ENCODE measurements at regions not wholly inside any gene's neighbourhood (a gene's known extent, or its start where the extent isn't known, plus 50 kb on each side); places are given as distances from the start of the nearest gene placed in this dataset.

DNA sequence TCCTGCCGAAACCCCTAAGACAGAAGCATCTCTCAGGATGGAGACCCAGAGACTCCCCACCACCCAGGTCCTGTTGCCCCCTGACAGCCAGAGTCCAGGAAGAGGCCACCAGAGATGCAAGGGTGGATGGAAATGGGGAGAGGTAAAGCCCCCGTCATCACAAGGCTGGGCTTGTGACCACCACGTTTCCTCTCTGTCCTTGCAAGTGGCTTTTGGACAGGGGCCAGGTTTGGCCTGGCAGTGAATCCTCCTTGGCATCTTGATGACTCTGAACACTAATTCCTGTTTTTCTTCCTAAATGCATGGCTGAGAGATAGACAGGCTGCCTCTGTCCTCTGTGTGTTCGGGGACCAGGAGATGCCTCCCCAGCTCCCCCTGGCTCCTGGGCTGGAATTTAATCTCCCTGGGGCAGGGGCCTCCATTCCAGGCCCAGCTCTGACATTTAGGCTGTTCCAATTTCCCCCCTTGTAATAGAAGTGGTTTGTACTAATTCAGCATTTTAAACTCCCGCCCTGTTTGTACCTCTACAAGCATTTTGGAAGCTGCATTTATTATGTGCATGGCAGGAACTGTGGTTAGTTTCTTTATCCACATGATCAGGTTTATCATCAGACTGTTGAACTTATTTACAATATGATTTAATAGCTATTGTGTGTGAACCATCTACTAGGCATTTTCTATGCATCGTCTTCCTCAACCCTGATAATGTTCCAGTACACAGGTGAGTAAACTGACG lies 116.1 kb upstream of the IRX6 start:
- Histone ChIP-seq H3K27me3 (no peaks in the 10 kb centered on the region), H3K36me3 (ENCODE audit: low read depth, missing control alignments) (no peaks in the 10 kb centered on the region), H3K4me3 (no peak overlapping the region), H3K4me1 (no peaks in the 10 kb centered on the region), H3K9me3 (no peaks in the 10 kb centered on the region), H3K27ac (no peak overlapping the region)
- peak; percentile 15 for DNase-seq
- TF ChIP-seq CTCF (IDR thresholded peaks at IDR 0.05) = no peak
- TF ChIP-seq POLR2A (IDR thresholded peaks at IDR 0.05) = no peak
- intact Hi-C loops (cut with DNase I; ENCODE audit: low total_unique reads) = no loop called here
- 62 to 64% methylated on average over 7 of the region's 7 CpGs for WGBS, 2 donors

DNA sequence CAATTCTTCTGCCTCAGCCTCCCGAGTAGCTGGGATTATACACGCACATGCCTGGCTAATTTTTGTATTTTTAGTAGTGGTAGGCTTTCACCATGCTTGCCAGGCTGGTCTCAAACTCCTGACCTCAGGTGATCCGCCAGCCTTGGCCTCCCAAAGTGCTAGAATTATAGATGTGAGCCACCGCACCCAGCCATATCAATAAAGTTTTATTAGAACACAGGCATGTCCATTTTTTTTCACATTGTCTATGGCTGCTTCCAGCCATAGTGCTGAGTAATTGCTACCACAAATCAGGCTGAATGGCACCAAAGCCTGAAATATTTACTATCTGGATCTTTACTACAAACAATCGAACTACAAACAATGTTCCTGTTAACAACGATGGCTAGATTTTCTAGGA lies 114.4 kb upstream of the IRX6 start:
- TF ChIP-seq POLR2A (IDR thresholded peaks at IDR 0.05) (no peak), CTCF (IDR thresholded peaks at IDR 0.05) (no peak)
- 76 to 82% methylated on average over 6 of the region's 6 CpGs for WGBS, 2 donors

GRCh38 chr16:55212791-55213190 lies 111.2 kb upstream of the IRX6 start:
- no peaks in the 10 kb centered on the region for H3K27me3 ChIP-seq
- WGBS, 2 donors = 74 to 90% methylated on average over 2 of the region's 2 CpGs
- H3K4me3 ChIP-seq = no peak overlapping the region
- no peak for TF ChIP-seq CTCF (IDR thresholded peaks at IDR 0.05)
- TF ChIP-seq POLR2A (IDR thresholded peaks at IDR 0.05) = no peak
- no peaks in the 10 kb centered on the region for H3K4me1 ChIP-seq
- no peak overlapping the region for H3K27ac ChIP-seq
- H3K9me3 ChIP-seq = no peaks in the 10 kb centered on the region
- no peaks in the 10 kb centered on the region for H3K36me3 ChIP-seq (ENCODE audit: low read depth, missing control alignments)
- no peak for DNase-seq
- intact Hi-C loops (cut with DNase I; ENCODE audit: low total_unique reads) = no loop called here

More for the DNA sequence above, 114.4 kb upstream of the IRX6 start:
- H3K4me1 ChIP-seq = no peaks in the 10 kb centered on the region
- no peaks in the 10 kb centered on the region for H3K36me3 ChIP-seq (ENCODE audit: low read depth, missing control alignments)
- H3K9me3 ChIP-seq = no peaks in the 10 kb centered on the region
- no peaks in the 10 kb centered on the region for H3K27me3 ChIP-seq
- intact Hi-C loops (cut with DNase I; ENCODE audit: low total_unique reads) = no loop called here
- no peak overlapping the region for H3K27ac ChIP-seq
- no peak for DNase-seq
- H3K4me3 ChIP-seq = no peak overlapping the region

DNA sequence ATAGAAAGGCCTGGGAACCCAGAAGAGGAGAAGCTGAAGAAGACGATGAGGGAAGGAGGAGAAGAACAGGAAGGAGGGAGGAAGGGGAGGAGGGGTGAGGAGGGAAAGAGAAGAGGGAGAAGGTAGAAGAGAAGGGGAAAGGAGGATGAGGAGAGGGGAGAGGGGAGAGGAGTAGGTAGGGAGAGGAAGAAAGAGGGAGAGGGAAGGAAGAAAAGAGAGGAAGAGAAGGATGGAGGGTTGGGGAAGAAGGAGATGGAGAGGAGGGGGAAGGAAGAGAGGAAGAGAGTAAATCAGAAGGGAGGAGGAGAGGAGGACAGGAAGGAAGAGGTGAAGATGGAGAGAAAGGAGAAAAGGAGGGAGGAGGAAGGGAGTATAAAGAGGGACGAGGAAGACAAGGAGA lies 109.6 kb upstream of the IRX6 start:
- no peak for TF ChIP-seq CTCF (IDR thresholded peaks at IDR 0.05)
- no peak for TF ChIP-seq POLR2A (IDR thresholded peaks at IDR 0.05)
- H3K27ac ChIP-seq = no peak overlapping the region
- H3K4me3 ChIP-seq = no peak overlapping the region
- DNase-seq = no peak
- H3K27me3 ChIP-seq = no peaks in the 10 kb centered on the region
- WGBS, 2 donors = 11 to 41% methylated on average over 2 of the region's 2 CpGs
- no peaks in the 10 kb centered on the region for H3K4me1 ChIP-seq
- H3K36me3 ChIP-seq (ENCODE audit: low read depth, missing control alignments) = no peaks in the 10 kb centered on the region
- H3K9me3 ChIP-seq = no peaks in the 10 kb centered on the region
- intact Hi-C loops (cut with DNase I; ENCODE audit: low total_unique reads) = no loop called here

- no peak overlapping the region for H3K4me3 ChIP-seq
- no peaks in the 10 kb centered on the region for H3K36me3 ChIP-seq (ENCODE audit: low read depth, missing control alignments)
- no peaks in the 10 kb centered on the region for H3K9me3 ChIP-seq
- no peaks in the 10 kb centered on the region for H3K4me1 ChIP-seq
- H3K27ac ChIP-seq = no peak overlapping the region
- TF ChIP-seq CTCF (IDR thresholded peaks at IDR 0.05) (no peak), POLR2A (IDR thresholded peaks at IDR 0.05) (no peak)
- intact Hi-C loops (cut with DNase I; ENCODE audit: low total_unique reads) = no loop called here
- WGBS, 2 donors = 30 to 37% methylated on average over 5 of the region's 5 CpGs
- DNase-seq = no peak
- H3K27me3 ChIP-seq = no peaks in the 10 kb centered on the region
These were observed 109.0 kb upstream of the IRX6 start for GRCh38 chr16:55214974-55215494.

All from testis (tissue), 2 donors.